ENCODE measurements at regions not wholly inside any gene's neighbourhood (a gene's known extent, or its start where the extent isn't known, plus 50 kb on each side); places are given as distances from the start of the nearest gene placed in this dataset.
A peak's percentile ranks its signal among the peaks of the same experiment; 100 is the strongest.
"Not testable (repeated sequence)": the region's sequence is repeated elsewhere in the genome, so short reads cannot be mapped to it uniquely, and the experiment has no call there.

- H3K9me3 Mint-ChIP-seq: no peaks in the 10 kb centered on the region
- H3K4me3 ChIP-seq: no peak overlapping the region
- H3K9ac ChIP-seq: no peak overlapping the region
Measured at GRCh38 chr5:52139888-52140615, 647.7 kb upstream of the ITGA1 start.

GRCh38 chr5:52148679-52149078 lies 639.0 kb upstream of the ITGA1 start:
- Mint-ChIP-seq H3K4me3 (no peak overlapping the region), H3K36me3 (no peaks in the 10 kb centered on the region), H3K9me3 (no peaks in the 10 kb centered on the region), H3K4me1 (peaks cover 9% of the 10 kb centered on the region), H3K27me3 (ENCODE audit: insufficient read depth, low read depth) (no peaks in the 10 kb centered on the region), H3K27ac (no peak overlapping the region)
- H3K9me3 ChIP-seq (ENCODE audit: low read depth): no peaks in the 10 kb centered on the region
- peak overlapping the region; percentile 21 for H2AFZ ChIP-seq (replicated peaks)
- no peaks in the 10 kb centered on the region for H3F3A ChIP-seq (ENCODE audit: low read depth)
- H3K27me3 ChIP-seq: no peaks in the 10 kb centered on the region
- H3K4me3 ChIP-seq: no peak overlapping the region
- H3K27ac ChIP-seq: no peak overlapping the region
- H4K20me1 ChIP-seq (ENCODE audit: low read depth): no peaks in the 10 kb centered on the region
- H3K9ac ChIP-seq: no peak overlapping the region
- no peak for TF ChIP-seq CTCF (IDR thresholded peaks at IDR 0.05)
- TF ChIP-seq EZH2 (IDR thresholded peaks at IDR 0.05): no peak
- peaks cover 16% of the 10 kb centered on the region for H3K4me1 ChIP-seq
- DNase-seq (ENCODE audit: low spot score): no peak
- H3K36me3 ChIP-seq: no peaks in the 10 kb centered on the region
- no peaks in the 10 kb centered on the region for H3K79me2 ChIP-seq (ENCODE audit: low read depth)
- H3K4me2 ChIP-seq: no peak overlapping the region

More at GRCh38 chr5:52139888-52140615, 647.7 kb upstream of the ITGA1 start:
- Histone ChIP-seq H3K4me1 (no peaks in the 10 kb centered on the region), H3K36me3 (no peaks in the 10 kb centered on the region), H3K4me2 (no peak overlapping the region), H3K27me3 (no peaks in the 10 kb centered on the region), H2AFZ (replicated peaks) (peak overlapping the region; percentile 3), H3F3A (ENCODE audit: low read depth) (no peaks in the 10 kb centered on the region), H4K20me1 (ENCODE audit: low read depth) (no peaks in the 10 kb centered on the region), H3K27ac (no peak overlapping the region), H3K79me2 (ENCODE audit: low read depth) (no peaks in the 10 kb centered on the region), H3K9me3 (ENCODE audit: low read depth) (no peaks in the 10 kb centered on the region)
- no peak overlapping the region for H3K27ac Mint-ChIP-seq
- H3K27me3 Mint-ChIP-seq (ENCODE audit: insufficient read depth, low read depth): peaks cover 2% of the 10 kb centered on the region
- no peak for DNase-seq (ENCODE audit: low spot score)
- TF ChIP-seq EZH2 (IDR thresholded peaks at IDR 0.05) (no peak), CTCF (IDR thresholded peaks at IDR 0.05) (no peak), EZH2phosphoT487 (IDR thresholded peaks at IDR 0.05) (no peak)
- no peaks in the 10 kb centered on the region for H3K4me1 Mint-ChIP-seq
- no peak overlapping the region for H3K4me3 Mint-ChIP-seq
- no peaks in the 10 kb centered on the region for H3K36me3 Mint-ChIP-seq

- Mint-ChIP-seq H3K36me3 (no peaks in the 10 kb centered on the region), H3K4me3 (no peak overlapping the region)
Measured at GRCh38 chr5:52150501-52150900, 637.2 kb upstream of the ITGA1 start.

GRCh38 chr5:52156809-52157208 lies 630.9 kb upstream of the ITGA1 start:
- not testable (repeated sequence) for H3K4me3 ChIP-seq; H3K36me3 ChIP-seq; H3K27ac Mint-ChIP-seq; H3K79me2 ChIP-seq (ENCODE audit: low read depth); H3K9ac ChIP-seq; H3K27me3 Mint-ChIP-seq (ENCODE audit: insufficient read depth, low read depth); H3K4me2 ChIP-seq; H4K20me1 ChIP-seq (ENCODE audit: low read depth); H3K4me1 Mint-ChIP-seq; H3K9me3 Mint-ChIP-seq; H3K4me3 Mint-ChIP-seq; H3K36me3 Mint-ChIP-seq; H3K27ac ChIP-seq; H3F3A ChIP-seq (ENCODE audit: low read depth); H3K27me3 ChIP-seq; DNase-seq (ENCODE audit: low spot score); H3K4me1 ChIP-seq; H3K9me3 ChIP-seq (ENCODE audit: low read depth); H2AFZ ChIP-seq (replicated peaks)

More at GRCh38 chr5:52150501-52150900, 637.2 kb upstream of the ITGA1 start:
- TF ChIP-seq CTCF (IDR thresholded peaks at IDR 0.05) (no peak), EZH2phosphoT487 (IDR thresholded peaks at IDR 0.05) (no peak), EZH2 (IDR thresholded peaks at IDR 0.05) (no peak)
- no peaks in the 10 kb centered on the region for H4K20me1 ChIP-seq (ENCODE audit: low read depth)
- H3F3A ChIP-seq (ENCODE audit: low read depth): no peaks in the 10 kb centered on the region
- H3K79me2 ChIP-seq (ENCODE audit: low read depth): no peaks in the 10 kb centered on the region
- no peaks in the 10 kb centered on the region for H3K36me3 ChIP-seq
- no peak overlapping the region for H2AFZ ChIP-seq (replicated peaks)
- DNase-seq (ENCODE audit: low spot score): no peak
- Mint-ChIP-seq H3K9me3 (no peaks in the 10 kb centered on the region), H3K27ac (no peak overlapping the region), H3K4me1 (peaks cover 9% of the 10 kb centered on the region), H3K27me3 (ENCODE audit: insufficient read depth, low read depth) (no peaks in the 10 kb centered on the region)
- peaks cover 16% of the 10 kb centered on the region for H3K4me1 ChIP-seq
- H3K9me3 ChIP-seq (ENCODE audit: low read depth): no peaks in the 10 kb centered on the region
- H3K27me3 ChIP-seq: no peaks in the 10 kb centered on the region
- H3K4me3 ChIP-seq: no peak overlapping the region
- H3K27ac ChIP-seq: no peak overlapping the region
- no peak overlapping the region for H3K4me2 ChIP-seq
- no peak overlapping the region for H3K9ac ChIP-seq

GRCh38 chr5:52165806-52166205 lies 621.9 kb upstream of the ITGA1 start:
- H3K36me3 Mint-ChIP-seq; DNase-seq (ENCODE audit: low spot score); H3K4me2 ChIP-seq; H3K9me3 ChIP-seq (ENCODE audit: low read depth); H3K4me1 Mint-ChIP-seq; H3F3A ChIP-seq (ENCODE audit: low read depth); H3K4me3 ChIP-seq; H3K27ac ChIP-seq; H3K9ac ChIP-seq; H3K4me1 ChIP-seq; H3K27me3 Mint-ChIP-seq (ENCODE audit: insufficient read depth, low read depth); H3K27me3 ChIP-seq; H3K4me3 Mint-ChIP-seq; H3K27ac Mint-ChIP-seq; H3K79me2 ChIP-seq (ENCODE audit: low read depth); H3K36me3 ChIP-seq; H4K20me1 ChIP-seq (ENCODE audit: low read depth): not testable (repeated sequence)
- H3K9me3 Mint-ChIP-seq: peaks cover 12% of the 10 kb centered on the region
- peak overlapping the region; percentile 63 for H2AFZ ChIP-seq (replicated peaks)
